Vagina (tissue), 2 donors: ENCODE measurements at regions not wholly inside any gene's neighbourhood (a gene's known extent, or its start where the extent isn't known, plus 50 kb on each side); places are given as distances from the start of the nearest gene placed in this dataset.

ENCODE experiments used
- DNase-seq, 2 donors: peaks; one replicate each; pipeline ENCODE4 v3.0.0-alpha.2; 2017; ENCODE audit errors: extremely low spot score in 2 of 2
- H3K27ac ChIP-seq: fragments of 200-600 bp; sonication (generic); one replicate; pipeline ENCODE4 v1.5.1; 2019
- H3K27me3 ChIP-seq: fragments of 200-600 bp; sonication (generic); one replicate; pipeline ENCODE4 v1.5.1; 2019
- H3K36me3 ChIP-seq, 2 donors: fragments of 200-600 bp; sonication (generic); one replicate each; pipeline ENCODE4 v1.5.1; 2017 to 2019
- H3K4me1 ChIP-seq: fragments of 200-600 bp; sonication (generic); one replicate; pipeline ENCODE4 v1.5.1; 2019
- H3K4me3 ChIP-seq, 2 donors: fragments of 200-600 bp; sonication (generic); 1 replicate in 1 of 2; 2 replicates in 1 of 2; pipeline ENCODE4 v1.5.1; 2016 to 2019
- H3K9me3 ChIP-seq: fragments of 200-600 bp; sonication (generic); one replicate; pipeline ENCODE4 v1.5.1; 2019
- POLR2A ChIP-seq, 2 donors: fragments of 450-650 bp; IDR thresholded peaks; one replicate each; pipeline ENCODE4 v1.6.1; 2017; ENCODE audit warnings: antibody characterized with exemption in 2 of 2, mild to moderate bottlenecking in 2 of 2, moderate library complexity in 2 of 2
- POLR2AphosphoS5 ChIP-seq, 2 donors: sonication (generic); formaldehyde crosslinking; IDR thresholded peaks; one replicate each; pipeline ENCODE4 v1.9.0; 2017; ENCODE audit warnings: antibody characterized with exemption in 2 of 2, mild to moderate bottlenecking in 2 of 2, low read depth in 1 of 2; ENCODE audit not compliant: insufficient read depth in 1 of 2
- intact Hi-C: fragments of 100-400 bp; cut with DNase I; formaldehyde crosslinking; loops from one replicate; pipeline ENCODE4 v1.15.1; 2023
- TF ChIP-seq, protein P1 (sequence below), 3 experiments: fragments of 450-650 bp in 2 of 3; fragments of 200-600 bp in 1 of 3; sonication (generic) in 1 of 3; IDR thresholded peaks; one replicate each; pipeline ENCODE4 v1.5.1; 2017 to 2019; ENCODE audit warnings: antibody characterized with exemption in 3 of 3, mild to moderate bottlenecking in 2 of 3, moderate library complexity in 2 of 3

DNA sequence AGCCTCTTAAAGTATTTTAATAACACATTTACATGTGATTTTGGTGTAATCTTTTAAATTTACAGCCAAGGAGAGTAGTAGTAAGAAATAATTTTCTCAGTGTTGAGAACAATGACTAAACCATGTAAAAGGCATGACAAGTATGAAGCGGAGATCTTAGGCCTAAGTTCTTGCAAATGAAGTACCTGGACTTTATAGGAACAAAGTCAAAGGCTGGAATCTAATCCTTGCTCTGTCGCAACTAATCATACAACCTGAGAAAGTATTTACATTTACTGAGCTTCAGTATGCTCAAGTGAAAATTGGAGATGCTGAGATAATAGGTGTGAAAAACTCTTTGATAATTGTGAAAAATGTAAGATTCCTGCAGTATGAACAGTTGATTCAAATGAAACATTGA, 86.4 kb upstream of the VGLL3 start:
- no peaks in the 10 kb centered on the region for H3K4me1 ChIP-seq
- no peak overlapping the region for H3K4me3 ChIP-seq
- no peaks in the 10 kb centered on the region for H3K27me3 ChIP-seq
- no peak overlapping the region for H3K27ac ChIP-seq
- DNase-seq: no peak
- TF ChIP-seq, protein P1, sequence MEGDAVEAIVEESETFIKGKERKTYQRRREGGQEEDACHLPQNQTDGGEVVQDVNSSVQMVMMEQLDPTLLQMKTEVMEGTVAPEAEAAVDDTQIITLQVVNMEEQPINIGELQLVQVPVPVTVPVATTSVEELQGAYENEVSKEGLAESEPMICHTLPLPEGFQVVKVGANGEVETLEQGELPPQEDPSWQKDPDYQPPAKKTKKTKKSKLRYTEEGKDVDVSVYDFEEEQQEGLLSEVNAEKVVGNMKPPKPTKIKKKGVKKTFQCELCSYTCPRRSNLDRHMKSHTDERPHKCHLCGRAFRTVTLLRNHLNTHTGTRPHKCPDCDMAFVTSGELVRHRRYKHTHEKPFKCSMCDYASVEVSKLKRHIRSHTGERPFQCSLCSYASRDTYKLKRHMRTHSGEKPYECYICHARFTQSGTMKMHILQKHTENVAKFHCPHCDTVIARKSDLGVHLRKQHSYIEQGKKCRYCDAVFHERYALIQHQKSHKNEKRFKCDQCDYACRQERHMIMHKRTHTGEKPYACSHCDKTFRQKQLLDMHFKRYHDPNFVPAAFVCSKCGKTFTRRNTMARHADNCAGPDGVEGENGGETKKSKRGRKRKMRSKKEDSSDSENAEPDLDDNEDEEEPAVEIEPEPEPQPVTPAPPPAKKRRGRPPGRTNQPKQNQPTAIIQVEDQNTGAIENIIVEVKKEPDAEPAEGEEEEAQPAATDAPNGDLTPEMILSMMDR (IDR thresholded peaks at IDR 0.05): no peak
- TF ChIP-seq POLR2A (IDR thresholded peaks at IDR 0.05) (no peak), POLR2AphosphoS5 (IDR thresholded peaks at IDR 0.05; ENCODE audit: insufficient read depth in 1 of 2, low read depth in 1 of 2) (no peak)
- H3K36me3 ChIP-seq: no peaks in the 10 kb centered on the region
- no peaks in the 10 kb centered on the region for H3K9me3 ChIP-seq
- intact Hi-C loops: no loop called here

DNA sequence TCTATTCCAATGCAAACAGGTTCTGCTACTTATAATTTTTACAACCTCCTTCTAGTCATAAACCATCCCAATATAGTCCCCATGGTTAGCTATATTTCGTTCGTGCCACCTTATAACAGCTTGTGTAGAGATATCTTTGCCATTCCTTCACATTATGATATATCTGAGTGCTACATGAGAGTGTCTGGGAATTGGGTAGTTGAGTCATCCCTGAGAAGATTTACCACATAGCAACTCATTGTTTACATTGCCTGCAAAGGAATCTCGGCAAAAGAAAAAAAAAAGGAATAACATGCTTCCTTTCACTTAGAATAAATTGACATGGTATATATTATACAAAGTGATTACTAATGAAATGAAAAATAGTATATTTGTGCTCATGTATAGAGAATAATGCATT, 86.0 kb upstream of the VGLL3 start:
- intact Hi-C loops: no loop called here
- TF ChIP-seq POLR2AphosphoS5 (IDR thresholded peaks at IDR 0.05; ENCODE audit: insufficient read depth in 1 of 2, low read depth in 1 of 2): no peak
- TF ChIP-seq, protein P1 (IDR thresholded peaks at IDR 0.05): no peak
- no peak for TF ChIP-seq POLR2A (IDR thresholded peaks at IDR 0.05)
- H3K27me3 ChIP-seq: no peaks in the 10 kb centered on the region
- H3K9me3 ChIP-seq: no peaks in the 10 kb centered on the region
- DNase-seq: no peak
- H3K36me3 ChIP-seq: no peaks in the 10 kb centered on the region
- no peak overlapping the region for H3K4me3 ChIP-seq
- H3K4me1 ChIP-seq: no peaks in the 10 kb centered on the region
- no peak overlapping the region for H3K27ac ChIP-seq

DNA sequence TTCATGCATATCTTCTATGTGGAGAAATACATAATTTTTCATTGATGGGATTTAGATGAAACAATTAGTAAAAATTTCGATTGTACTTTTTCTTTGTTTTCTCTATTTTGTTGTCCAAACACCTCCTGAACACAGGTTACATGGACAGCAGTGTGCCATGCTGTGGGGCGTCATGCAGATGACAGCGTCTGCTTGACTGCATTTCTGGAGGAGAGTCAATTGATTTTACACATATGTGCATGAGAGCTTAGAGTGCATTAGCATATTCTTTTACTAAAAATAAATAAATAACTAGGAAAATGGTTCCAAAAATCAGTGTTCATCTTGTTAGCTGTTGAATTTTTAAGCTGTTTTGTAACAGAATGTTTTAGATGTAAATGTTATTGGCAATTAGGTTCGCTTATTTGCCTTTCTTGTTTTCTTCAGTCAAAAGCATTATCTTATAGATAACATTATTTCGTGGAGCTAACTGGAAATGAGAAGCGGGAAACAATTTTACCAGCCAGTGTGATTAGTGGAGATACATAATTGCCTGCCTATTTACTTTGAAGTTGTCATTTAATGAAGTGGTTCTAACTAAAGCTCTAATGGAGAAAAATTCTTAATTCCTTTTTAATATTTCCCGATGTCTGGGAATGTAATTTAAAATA, 82.7 kb upstream of the VGLL3 start:
- no peak for TF ChIP-seq POLR2AphosphoS5 (IDR thresholded peaks at IDR 0.05; ENCODE audit: insufficient read depth in 1 of 2, low read depth in 1 of 2)
- TF ChIP-seq, protein P1 (IDR thresholded peaks at IDR 0.05): no peak
- TF ChIP-seq POLR2A (IDR thresholded peaks at IDR 0.05): no peak
- Histone ChIP-seq H3K27me3 (no peaks in the 10 kb centered on the region), H3K4me3 (no peak overlapping the region), H3K27ac (no peak overlapping the region), H3K4me1 (no peaks in the 10 kb centered on the region), H3K36me3 (no peaks in the 10 kb centered on the region), H3K9me3 (no peaks in the 10 kb centered on the region)
- DNase-seq: no peak
- intact Hi-C loops: no loop called here

DNA sequence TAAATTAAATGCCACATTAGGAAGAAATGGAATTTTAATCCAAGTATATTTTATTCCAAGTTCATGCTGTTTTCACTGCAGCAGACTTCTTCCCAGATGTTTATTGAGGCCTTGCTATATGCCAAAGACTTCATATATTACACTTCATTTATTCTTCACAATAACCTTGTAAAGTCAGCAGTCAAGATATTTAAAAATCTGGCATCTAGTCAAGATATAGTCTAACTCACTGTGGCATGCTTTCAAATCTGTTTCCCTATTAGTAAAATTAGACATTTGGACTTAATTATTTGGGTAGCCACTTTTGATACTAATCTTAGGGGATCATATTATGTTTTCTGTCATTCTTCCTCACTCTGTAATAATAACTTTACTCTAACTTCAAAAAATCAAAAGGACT, 81.5 kb upstream of the VGLL3 start:
- intact Hi-C loops: no loop called here

DNA sequence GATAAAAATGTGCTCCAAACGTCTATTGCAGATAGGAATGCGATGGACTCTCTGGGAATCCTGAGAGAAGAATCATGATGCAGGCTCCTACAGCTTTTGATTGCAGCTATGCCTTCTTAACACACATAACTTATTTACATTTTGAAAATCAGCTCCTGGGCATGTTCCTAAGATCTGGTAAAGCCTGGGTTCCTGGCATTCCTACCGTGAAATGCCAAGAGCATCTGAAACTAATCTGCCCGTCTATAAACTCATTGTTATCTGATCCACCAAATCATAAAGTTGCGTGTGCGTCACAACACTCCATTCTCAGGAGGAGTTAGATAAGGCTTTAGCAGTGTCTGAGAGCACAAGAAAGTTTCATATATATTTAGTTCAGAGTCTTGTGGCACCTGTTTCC, 79.0 kb upstream of the VGLL3 start:
- no peak for DNase-seq
- TF ChIP-seq POLR2A (IDR thresholded peaks at IDR 0.05): no peak
- no peak for TF ChIP-seq POLR2AphosphoS5 (IDR thresholded peaks at IDR 0.05; ENCODE audit: insufficient read depth in 1 of 2, low read depth in 1 of 2)
- TF ChIP-seq, protein P1 (IDR thresholded peaks at IDR 0.05): no peak
- H3K36me3 ChIP-seq: no peaks in the 10 kb centered on the region
- no peaks in the 10 kb centered on the region for H3K4me1 ChIP-seq
- intact Hi-C loops: no loop called here
- H3K4me3 ChIP-seq: no peak overlapping the region
- no peaks in the 10 kb centered on the region for H3K27me3 ChIP-seq
- H3K27ac ChIP-seq: no peak overlapping the region
- no peaks in the 10 kb centered on the region for H3K9me3 ChIP-seq

More for the DNA sequence above, 81.5 kb upstream of the VGLL3 start:
- Histone ChIP-seq H3K4me1 (no peaks in the 10 kb centered on the region), H3K9me3 (no peaks in the 10 kb centered on the region), H3K4me3 (no peak overlapping the region), H3K36me3 (no peaks in the 10 kb centered on the region), H3K27me3 (no peaks in the 10 kb centered on the region), H3K27ac (no peak overlapping the region)
- no peak for DNase-seq
- TF ChIP-seq, protein P1 (IDR thresholded peaks at IDR 0.05): no peak
- TF ChIP-seq POLR2AphosphoS5 (IDR thresholded peaks at IDR 0.05; ENCODE audit: insufficient read depth in 1 of 2, low read depth in 1 of 2): no peak
- no peak for TF ChIP-seq POLR2A (IDR thresholded peaks at IDR 0.05)
